ENCODE measurements at regions not wholly inside any gene's neighbourhood (a gene's known extent, or its start where the extent isn't known, plus 50 kb on each side); places are given as distances from the start of the nearest gene placed in this dataset.
"Not testable (repeated sequence)": the region's sequence is repeated elsewhere in the genome, so short reads cannot be mapped to it uniquely, and the experiment has no call there.

DNA sequence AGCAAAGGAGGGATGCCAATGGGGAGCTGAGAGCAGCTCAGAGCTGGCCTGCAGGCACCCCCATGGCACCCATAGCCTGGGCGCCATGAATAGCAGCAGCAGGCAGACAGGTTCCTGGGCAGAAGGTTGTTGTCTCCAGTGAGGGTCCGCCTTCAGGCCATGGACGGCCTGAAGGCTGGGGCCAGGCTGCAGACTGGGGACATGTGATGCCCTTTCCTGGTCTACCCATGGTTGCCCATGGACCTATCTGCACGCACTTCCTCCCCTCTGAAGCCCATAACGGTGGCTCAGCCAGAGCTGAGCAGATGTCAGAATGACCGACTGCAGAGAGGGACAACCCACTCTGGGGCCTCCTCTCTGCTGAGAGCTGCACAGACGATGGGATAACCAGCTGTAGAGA, 256.8 kb downstream of the PLOD2 start:
- Histone ChIP-seq H3K27me3 (ENCODE audit: low read length) (no peaks in the 10 kb centered on the region), H3K9me2 (replicated peaks; ENCODE audit: insufficient read depth, low read length) (no peaks in the 10 kb centered on the region)
- no peak for DNase-seq

GRCh38 chr3:145906301-145906700, 254.7 kb downstream of the PLOD2 start:
- Histone ChIP-seq H3K27ac (ENCODE audit: low read length) (no peak overlapping the region), H3K27me3 (ENCODE audit: low read length) (no peaks in the 10 kb centered on the region), H3K4me2 (ENCODE audit: low read depth, low read length, poor library complexity, severe bottlenecking) (no peak overlapping the region), H2AFZ (ENCODE audit: low read length) (no peak overlapping the region), H3K79me2 (ENCODE audit: low read length) (no peaks in the 10 kb centered on the region), H3K4me1 (ENCODE audit: low read length) (no peaks in the 10 kb centered on the region), H3K4me3 (ENCODE audit: low read length) (no peak overlapping the region), H3K9me3 (ENCODE audit: low read length) (peaks cover 17% of the 10 kb centered on the region), H4K20me1 (ENCODE audit: insufficient read depth, low read depth, low read length) (no peaks in the 10 kb centered on the region), H3K36me3 (ENCODE audit: insufficient read depth, low read length) (no peaks in the 10 kb centered on the region), H3K9ac (ENCODE audit: low read length) (no peak overlapping the region), H3K9me2 (replicated peaks; ENCODE audit: insufficient read depth, low read length) (no peaks in the 10 kb centered on the region)
- DNase-seq: no peak

More for the DNA sequence above, 256.8 kb downstream of the PLOD2 start:
- Histone ChIP-seq H2AFZ (ENCODE audit: low read length) (no peak overlapping the region), H3K36me3 (ENCODE audit: insufficient read depth, low read length) (no peaks in the 10 kb centered on the region), H3K4me2 (ENCODE audit: low read depth, low read length, poor library complexity, severe bottlenecking) (no peak overlapping the region), H3K9me3 (ENCODE audit: low read length) (peaks cover 13% of the 10 kb centered on the region), H3K4me1 (ENCODE audit: low read length) (no peaks in the 10 kb centered on the region), H4K20me1 (ENCODE audit: insufficient read depth, low read depth, low read length) (no peaks in the 10 kb centered on the region), H3K27ac (ENCODE audit: low read length) (no peak overlapping the region), H3K4me3 (ENCODE audit: low read length) (no peak overlapping the region), H3K79me2 (ENCODE audit: low read length) (no peaks in the 10 kb centered on the region), H3K9ac (ENCODE audit: low read length) (no peak overlapping the region)

GRCh38 chr3:145906755-145907154, 254.2 kb downstream of the PLOD2 start:
- Histone ChIP-seq H3K79me2 (ENCODE audit: low read length) (no peaks in the 10 kb centered on the region), H3K27me3 (ENCODE audit: low read length) (no peaks in the 10 kb centered on the region), H3K4me3 (ENCODE audit: low read length) (no peak overlapping the region), H3K9ac (ENCODE audit: low read length) (no peak overlapping the region), H3K9me3 (ENCODE audit: low read length) (peaks cover 18% of the 10 kb centered on the region), H3K27ac (ENCODE audit: low read length) (no peak overlapping the region), H3K36me3 (ENCODE audit: insufficient read depth, low read length) (no peaks in the 10 kb centered on the region), H3K9me2 (replicated peaks; ENCODE audit: insufficient read depth, low read length) (no peaks in the 10 kb centered on the region), H3K4me2 (ENCODE audit: low read depth, low read length, poor library complexity, severe bottlenecking) (no peak overlapping the region), H2AFZ (ENCODE audit: low read length) (no peak overlapping the region), H4K20me1 (ENCODE audit: insufficient read depth, low read depth, low read length) (no peaks in the 10 kb centered on the region), H3K4me1 (ENCODE audit: low read length) (no peaks in the 10 kb centered on the region)
- DNase-seq: no peak

- no peak overlapping the region for H3K9ac ChIP-seq (ENCODE audit: low read length)
- H3K4me2 ChIP-seq (ENCODE audit: low read depth, low read length, poor library complexity, severe bottlenecking): no peak overlapping the region
- H3K79me2 ChIP-seq (ENCODE audit: low read length): no peaks in the 10 kb centered on the region
- no peaks in the 10 kb centered on the region for H3K36me3 ChIP-seq (ENCODE audit: insufficient read depth, low read length)
- no peaks in the 10 kb centered on the region for H3K27me3 ChIP-seq (ENCODE audit: low read length)
- no peak overlapping the region for H3K27ac ChIP-seq (ENCODE audit: low read length)
- no peak overlapping the region for H3K4me3 ChIP-seq (ENCODE audit: low read length)
- no peak for DNase-seq
- no peaks in the 10 kb centered on the region for H3K9me2 ChIP-seq (replicated peaks; ENCODE audit: insufficient read depth, low read length)
- no peak overlapping the region for H2AFZ ChIP-seq (ENCODE audit: low read length)
- no peaks in the 10 kb centered on the region for H4K20me1 ChIP-seq (ENCODE audit: insufficient read depth, low read depth, low read length)
- no peaks in the 10 kb centered on the region for H3K4me1 ChIP-seq (ENCODE audit: low read length)
- peaks cover 36% of the 10 kb centered on the region for H3K9me3 ChIP-seq (ENCODE audit: low read length)
These were observed 250.0 kb downstream of the PLOD2 start for GRCh38 chr3:145911016-145911415.

DNA sequence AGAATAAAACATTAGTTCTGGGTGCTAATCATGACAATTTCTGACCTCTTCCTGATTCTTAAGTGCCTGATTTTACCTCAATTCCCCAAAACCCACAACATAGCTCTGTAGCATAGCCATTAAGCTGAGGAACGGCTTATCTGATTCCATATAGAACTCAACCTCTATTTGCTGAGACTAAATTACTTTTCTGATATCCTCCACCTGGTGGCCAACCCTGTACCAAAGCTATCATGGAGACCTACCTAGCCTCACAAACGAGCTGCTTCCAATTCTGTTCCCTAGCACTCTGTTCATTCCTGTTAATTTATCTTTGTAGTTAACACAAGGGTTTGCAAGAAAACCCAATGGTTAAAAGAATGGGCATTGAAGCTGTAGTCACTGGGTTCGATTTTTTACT, 245.2 kb downstream of the PLOD2 start:
- Histone ChIP-seq H3K4me2 (ENCODE audit: low read depth, low read length, poor library complexity, severe bottlenecking) (no peak overlapping the region), H3K79me2 (ENCODE audit: low read length) (no peaks in the 10 kb centered on the region), H3K9me2 (replicated peaks; ENCODE audit: insufficient read depth, low read length) (no peaks in the 10 kb centered on the region), H3K9me3 (ENCODE audit: low read length) (peaks cover 25% of the 10 kb centered on the region), H3K4me3 (ENCODE audit: low read length) (no peak overlapping the region), H3K27me3 (ENCODE audit: low read length) (no peaks in the 10 kb centered on the region), H2AFZ (ENCODE audit: low read length) (no peak overlapping the region), H3K4me1 (ENCODE audit: low read length) (no peaks in the 10 kb centered on the region), H4K20me1 (ENCODE audit: insufficient read depth, low read depth, low read length) (no peaks in the 10 kb centered on the region), H3K36me3 (ENCODE audit: insufficient read depth, low read length) (no peaks in the 10 kb centered on the region), H3K27ac (ENCODE audit: low read length) (no peak overlapping the region), H3K9ac (ENCODE audit: low read length) (no peak overlapping the region)
- no peak for DNase-seq

GRCh38 chr3:145927736-145928135, 233.2 kb downstream of the PLOD2 start:
- not testable (repeated sequence) for H3K4me3 ChIP-seq (ENCODE audit: low read length); H4K20me1 ChIP-seq (ENCODE audit: insufficient read depth, low read depth, low read length); H3K9me3 ChIP-seq (ENCODE audit: low read length); DNase-seq; H2AFZ ChIP-seq (ENCODE audit: low read length); H3K27ac ChIP-seq (ENCODE audit: low read length); H3K4me2 ChIP-seq (ENCODE audit: low read depth, low read length, poor library complexity, severe bottlenecking); H3K36me3 ChIP-seq (ENCODE audit: insufficient read depth, low read length); H3K79me2 ChIP-seq (ENCODE audit: low read length); H3K9me2 ChIP-seq (replicated peaks; ENCODE audit: insufficient read depth, low read length); H3K9ac ChIP-seq (ENCODE audit: low read length); H3K27me3 ChIP-seq (ENCODE audit: low read length); H3K4me1 ChIP-seq (ENCODE audit: low read length)

- no peaks in the 10 kb centered on the region for H3K27me3 ChIP-seq (ENCODE audit: low read length)
- H3K9ac ChIP-seq (ENCODE audit: low read length): no peak overlapping the region
- H3K27ac ChIP-seq (ENCODE audit: low read length): no peak overlapping the region
- no peak overlapping the region for H3K4me2 ChIP-seq (ENCODE audit: low read depth, low read length, poor library complexity, severe bottlenecking)
- H4K20me1 ChIP-seq (ENCODE audit: insufficient read depth, low read depth, low read length): no peaks in the 10 kb centered on the region
- H3K4me1 ChIP-seq (ENCODE audit: low read length): no peaks in the 10 kb centered on the region
- DNase-seq: no peak
- H2AFZ ChIP-seq (ENCODE audit: low read length): no peak overlapping the region
- H3K36me3 ChIP-seq (ENCODE audit: insufficient read depth, low read length): no peaks in the 10 kb centered on the region
- no peaks in the 10 kb centered on the region for H3K9me2 ChIP-seq (replicated peaks; ENCODE audit: insufficient read depth, low read length)
- no peak overlapping the region for H3K4me3 ChIP-seq (ENCODE audit: low read length)
- peaks cover 3% of the 10 kb centered on the region; the same call in 1 of the 2 replicates for H3K9me3 ChIP-seq (ENCODE audit: low read length)
- no peaks in the 10 kb centered on the region for H3K79me2 ChIP-seq (ENCODE audit: low read length)
These were observed 224.0 kb downstream of the PLOD2 start for GRCh38 chr3:145936971-145937370.

- Histone ChIP-seq H3K4me1 (ENCODE audit: low read length) (no peaks in the 10 kb centered on the region), H3K36me3 (ENCODE audit: insufficient read depth, low read length) (no peaks in the 10 kb centered on the region), H3K4me3 (ENCODE audit: low read length) (no peak overlapping the region), H3K9me3 (ENCODE audit: low read length) (peaks cover 8% of the 10 kb centered on the region; the same call in 1 of the 2 replicates), H3K27ac (ENCODE audit: low read length) (no peak overlapping the region), H4K20me1 (ENCODE audit: insufficient read depth, low read depth, low read length) (no peaks in the 10 kb centered on the region), H2AFZ (ENCODE audit: low read length) (no peak overlapping the region), H3K4me2 (ENCODE audit: low read depth, low read length, poor library complexity, severe bottlenecking) (no peak overlapping the region), H3K9me2 (replicated peaks; ENCODE audit: insufficient read depth, low read length) (no peaks in the 10 kb centered on the region), H3K27me3 (ENCODE audit: low read length) (no peaks in the 10 kb centered on the region), H3K79me2 (ENCODE audit: low read length) (no peaks in the 10 kb centered on the region), H3K9ac (ENCODE audit: low read length) (no peak overlapping the region)
- DNase-seq: no peak
These were observed 221.6 kb downstream of the PLOD2 start for GRCh38 chr3:145939431-145939830.

DNA sequence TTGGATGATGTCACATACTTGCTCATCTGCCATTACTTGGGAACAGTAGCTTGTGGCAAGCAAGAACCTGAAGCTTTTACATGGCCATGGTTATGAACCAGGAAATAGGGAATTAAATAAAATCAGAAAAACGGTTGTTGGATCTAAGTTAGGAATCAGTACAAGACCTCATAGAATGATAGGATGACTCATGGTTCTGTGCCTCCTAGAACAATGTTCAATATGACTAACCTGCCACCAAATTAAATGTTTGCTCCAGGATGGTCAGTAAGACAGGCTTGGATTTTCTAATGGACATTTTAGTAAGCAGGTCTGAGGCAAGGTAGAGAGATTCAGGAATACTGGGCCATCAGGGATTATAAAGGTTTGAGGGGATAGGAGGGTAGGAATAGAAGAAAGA, 218.9 kb downstream of the PLOD2 start:
- Histone ChIP-seq H3K4me3 (ENCODE audit: low read length) (no peak overlapping the region), H3K9me2 (replicated peaks; ENCODE audit: insufficient read depth, low read length) (no peaks in the 10 kb centered on the region), H3K27me3 (ENCODE audit: low read length) (no peaks in the 10 kb centered on the region), H3K4me1 (ENCODE audit: low read length) (no peaks in the 10 kb centered on the region), H3K9ac (ENCODE audit: low read length) (no peak overlapping the region), H3K36me3 (ENCODE audit: insufficient read depth, low read length) (no peaks in the 10 kb centered on the region), H3K4me2 (ENCODE audit: low read depth, low read length, poor library complexity, severe bottlenecking) (no peak overlapping the region), H3K27ac (ENCODE audit: low read length) (no peak overlapping the region), H3K9me3 (ENCODE audit: low read length) (peaks cover 8% of the 10 kb centered on the region; the same call in 1 of the 2 replicates), H2AFZ (ENCODE audit: low read length) (no peak overlapping the region), H3K79me2 (ENCODE audit: low read length) (no peaks in the 10 kb centered on the region), H4K20me1 (ENCODE audit: insufficient read depth, low read depth, low read length) (no peaks in the 10 kb centered on the region)
- DNase-seq: no peak

Data from Karpas-422 (cell line).